Stimulated activated CD4-positive, alpha-beta T cell treated with anti-CD3 and anti-CD28 coated beads, Interleukin-4, amount 100 ng/mL, for 48 hours (primary cell): ENCODE measurements at regions not wholly inside any gene's neighbourhood (a gene's known extent, or its start where the extent isn't known, plus 50 kb on each side); places are given as distances from the start of the nearest gene placed in this dataset.
A peak's percentile ranks its signal among the peaks of the same experiment; 100 is the strongest.

ENCODE experiments used
- DNase-seq, 2 donors: peaks; one replicate each; pipeline ENCODE4 v3.0.0-alpha.2; 2020; ENCODE audit warnings: low read depth in 2 of 2

DNA sequence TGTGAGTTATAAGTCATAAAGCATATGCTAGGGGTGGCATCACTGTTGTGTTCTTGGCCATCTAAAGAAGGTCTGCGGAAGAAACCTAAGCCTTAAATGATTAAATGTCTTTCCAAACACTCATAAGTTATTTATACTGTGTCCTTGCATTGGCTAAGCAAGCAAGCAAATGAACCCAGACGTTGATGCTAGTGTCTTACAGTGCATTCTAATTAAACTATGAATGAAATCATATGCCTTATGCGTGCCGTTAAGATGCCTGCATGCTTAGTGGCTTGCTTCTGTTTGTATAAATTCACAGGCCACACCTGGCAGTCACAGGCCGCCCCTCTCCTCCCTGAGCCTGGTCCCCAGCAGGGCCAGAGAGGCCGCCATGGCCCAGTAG, 49.9 kb downstream of the RIN2 start:
- no peak for DNase-seq

DNA sequence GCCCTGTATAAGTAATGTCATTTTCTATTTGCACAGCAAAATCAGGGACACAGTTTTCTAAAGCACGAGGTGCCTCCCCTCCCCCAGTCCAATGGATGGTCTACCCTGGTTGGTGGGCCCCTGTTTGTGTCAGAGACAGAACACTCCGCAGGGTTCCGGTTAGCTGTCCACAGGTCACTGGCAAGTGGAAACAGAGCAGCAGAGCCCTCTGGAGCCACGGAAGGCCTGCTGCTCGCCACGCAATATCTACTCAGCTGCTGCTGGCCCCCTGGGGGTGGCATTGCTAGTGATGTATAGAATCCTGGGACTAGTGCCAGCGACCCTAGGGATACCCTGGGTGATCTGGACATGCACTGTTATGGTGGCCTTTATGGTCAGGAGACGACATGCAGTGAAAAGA, 50.4 kb downstream of the RIN2 start:
- DNase-seq = no peak

DNA sequence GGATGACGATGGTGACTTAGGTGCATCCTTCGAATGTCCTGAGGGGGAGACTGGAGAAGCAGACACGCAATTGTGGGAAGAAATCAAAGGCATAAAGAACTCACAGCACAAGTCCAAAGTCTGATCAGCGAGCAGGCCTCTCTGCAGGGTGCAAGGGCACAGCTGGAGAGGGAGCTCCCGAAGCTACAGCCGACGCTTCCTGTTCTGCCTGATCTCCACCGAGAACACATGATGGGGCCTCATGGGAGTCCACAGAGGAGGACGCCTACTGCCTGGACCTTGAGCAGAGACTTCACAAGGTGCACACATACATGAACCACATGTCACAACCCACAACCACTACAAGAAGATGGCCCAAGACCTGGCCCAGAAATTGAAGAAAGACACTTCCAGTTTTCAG, 51.4 kb downstream of the RIN2 start:
- no peak for DNase-seq

DNA sequence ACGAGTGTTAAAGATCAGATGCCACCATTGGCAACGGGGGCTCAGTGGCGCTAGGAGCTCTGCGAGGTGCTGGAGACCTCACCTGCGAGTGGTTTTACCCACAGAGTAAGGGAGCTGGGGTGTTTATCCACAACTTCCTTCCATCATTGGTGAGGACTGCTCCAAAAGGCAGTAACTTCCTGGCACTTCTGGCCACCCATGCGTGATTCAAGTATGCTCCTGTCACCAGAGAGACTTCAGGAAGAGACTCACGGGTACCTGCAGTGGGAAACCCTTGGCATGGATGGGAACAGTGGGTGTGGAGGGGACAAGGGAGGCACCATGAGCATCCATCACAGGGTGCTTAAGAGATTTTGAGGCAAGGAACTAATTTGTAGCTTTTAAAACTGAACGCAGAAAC, 53.2 kb downstream of the RIN2 start:
- no peak for DNase-seq

DNA sequence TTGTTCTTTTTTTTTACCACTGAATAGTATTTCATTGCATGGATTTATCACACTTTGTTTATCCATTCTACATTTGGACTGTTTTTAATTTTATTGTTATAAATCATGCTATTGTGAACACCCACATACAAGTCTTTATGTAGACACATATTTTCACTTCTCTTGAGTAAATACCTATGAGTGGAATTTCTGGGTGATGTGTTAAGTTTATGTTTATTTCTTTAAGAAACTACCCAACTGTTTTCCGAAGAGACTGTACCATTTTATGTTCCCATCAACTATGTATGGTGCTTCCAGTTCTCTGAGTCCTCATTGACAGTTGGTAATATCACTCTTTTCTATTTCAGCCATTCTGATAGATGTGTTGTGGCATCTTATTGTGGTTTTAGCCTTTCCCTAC, 54.0 kb downstream of the RIN2 start:
- no peak for DNase-seq

DNA sequence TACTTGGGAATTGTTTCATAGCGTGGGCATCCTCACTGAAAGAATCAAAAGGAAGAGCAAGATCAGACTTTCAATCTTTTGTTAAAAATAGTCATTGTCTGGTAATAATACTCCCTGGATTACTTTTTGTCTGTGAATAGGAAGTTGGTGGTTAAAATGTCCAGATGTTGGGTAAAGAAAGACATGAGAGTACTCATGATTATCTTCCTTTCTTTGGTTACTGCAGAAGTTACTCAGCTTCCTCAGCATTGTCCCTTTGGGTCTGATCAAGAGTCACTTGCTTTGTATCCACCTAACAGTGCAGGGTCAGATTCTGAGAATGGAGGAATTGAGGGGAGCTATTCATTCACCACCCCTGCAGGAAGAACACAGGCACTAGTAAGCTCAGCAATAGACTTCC, 54.6 kb downstream of the RIN2 start:
- no peak for DNase-seq

DNA sequence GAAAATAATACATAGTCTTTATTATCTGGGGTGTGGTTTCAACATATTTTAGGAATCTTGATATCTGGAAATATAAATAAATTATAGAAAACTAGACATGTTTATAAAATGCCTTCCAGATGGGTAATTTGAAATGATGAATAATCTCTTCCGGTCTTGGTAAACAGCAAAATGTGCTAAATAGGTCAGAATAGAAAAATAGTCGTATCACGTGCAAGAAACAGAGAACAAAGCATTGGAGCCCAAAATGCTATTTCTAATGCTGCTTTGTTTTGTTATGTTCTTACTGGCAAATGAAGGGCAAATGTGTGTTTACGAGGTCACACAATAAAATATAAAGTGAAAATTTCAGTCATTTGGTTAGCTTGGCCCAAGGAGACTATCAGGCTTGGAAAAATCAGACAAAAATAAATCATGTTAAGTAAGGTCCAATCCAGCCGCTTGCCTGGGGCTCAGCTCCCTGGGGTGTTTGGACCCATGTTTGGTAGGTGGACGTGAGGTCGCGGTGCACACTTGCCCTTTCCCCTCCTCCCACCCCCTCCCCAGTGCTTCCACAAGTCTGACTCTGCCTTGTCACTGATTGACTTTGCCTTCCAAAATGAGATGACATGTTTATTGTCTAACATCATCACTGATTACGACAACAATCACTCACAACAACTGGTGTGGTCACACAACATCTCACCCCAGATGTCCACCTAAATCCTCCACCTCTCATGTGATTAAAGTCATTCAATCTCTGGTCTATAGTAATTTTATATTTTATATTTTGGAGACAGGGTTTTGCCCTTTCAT, 56.0 kb downstream of the RIN2 start:
- no peak for DNase-seq

DNA sequence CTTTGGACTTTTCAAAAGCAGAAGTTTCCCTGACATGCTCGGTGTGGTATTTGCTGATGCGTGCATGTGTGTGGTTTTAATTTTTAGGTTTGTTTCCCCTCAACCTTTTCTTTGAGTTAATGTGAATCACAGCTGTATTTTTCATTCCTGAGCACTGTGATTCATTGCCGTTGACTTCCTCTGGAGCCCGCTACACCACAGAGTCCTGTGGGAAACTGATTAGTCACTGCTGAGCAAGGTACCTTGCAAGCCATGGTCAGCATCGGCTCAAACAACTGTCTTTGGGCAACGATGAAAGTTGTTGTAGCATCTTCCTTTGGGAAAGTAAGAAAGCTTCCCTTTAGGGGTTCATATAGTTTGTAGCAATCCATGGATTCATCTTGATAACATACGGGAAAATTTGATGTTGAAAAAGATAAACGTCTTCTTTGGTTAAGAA, 57.5 kb downstream of the RIN2 start:
- no peak for DNase-seq

DNA sequence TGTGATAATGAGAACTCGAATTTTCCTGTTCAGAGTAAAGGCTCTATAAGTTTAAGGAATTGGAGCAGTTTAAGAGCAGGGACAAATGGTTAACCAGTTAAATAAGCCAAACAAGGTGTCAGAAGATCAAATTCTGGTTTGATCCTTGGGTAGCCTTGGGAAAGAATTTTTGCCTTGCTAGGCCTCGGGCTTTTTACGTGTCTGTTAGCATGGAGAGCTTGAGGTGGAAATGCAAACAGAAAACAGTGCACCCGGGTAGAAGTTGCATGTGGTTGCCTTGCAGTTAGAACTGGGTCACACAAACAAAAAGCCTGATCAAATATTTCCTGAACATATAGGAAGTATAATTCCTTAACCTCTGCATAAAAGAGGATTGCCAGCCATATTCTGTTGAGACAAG, 58.3 kb downstream of the RIN2 start:
- DNase-seq = no peak

DNA sequence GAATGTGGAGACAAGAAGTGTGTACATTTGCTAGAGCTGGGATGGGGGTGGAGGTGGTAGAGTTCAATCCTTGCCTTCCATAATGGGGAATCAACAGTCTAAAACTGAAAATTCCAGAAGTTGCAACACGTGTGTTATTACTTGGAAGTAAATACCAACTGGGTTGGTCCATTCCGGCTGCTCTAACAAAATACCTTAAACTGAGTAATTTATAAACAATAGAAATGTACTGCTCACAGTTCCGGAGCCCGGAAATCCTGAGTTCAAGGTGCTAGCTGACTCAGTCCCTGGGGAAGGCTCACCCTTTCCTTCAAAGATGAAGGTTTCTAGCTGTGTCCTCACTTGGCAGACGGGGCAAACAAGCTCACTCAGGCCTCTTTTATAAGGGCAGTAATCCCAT, 59.0 kb downstream of the RIN2 start:
- DNase-seq = no peak

DNA sequence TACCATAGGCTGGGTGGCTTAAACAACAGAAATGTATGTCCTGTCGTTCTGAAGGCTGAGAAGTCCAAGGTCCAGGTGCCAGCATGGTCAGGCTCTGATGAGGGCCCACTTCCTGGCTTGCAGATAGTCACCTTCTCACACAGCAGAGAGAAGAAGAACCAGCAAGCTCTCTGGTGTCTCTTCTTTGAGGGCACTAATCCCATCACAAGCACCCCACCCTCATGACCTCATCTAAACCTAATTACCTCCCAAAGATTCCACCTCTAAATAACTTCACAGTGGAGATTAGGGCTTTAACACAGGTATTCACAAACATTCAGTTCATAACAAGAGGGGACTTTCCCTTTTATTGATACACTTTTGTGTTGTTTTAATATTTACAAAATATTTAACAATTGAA, 61.1 kb downstream of the RIN2 start:
- no peak for DNase-seq

DNA sequence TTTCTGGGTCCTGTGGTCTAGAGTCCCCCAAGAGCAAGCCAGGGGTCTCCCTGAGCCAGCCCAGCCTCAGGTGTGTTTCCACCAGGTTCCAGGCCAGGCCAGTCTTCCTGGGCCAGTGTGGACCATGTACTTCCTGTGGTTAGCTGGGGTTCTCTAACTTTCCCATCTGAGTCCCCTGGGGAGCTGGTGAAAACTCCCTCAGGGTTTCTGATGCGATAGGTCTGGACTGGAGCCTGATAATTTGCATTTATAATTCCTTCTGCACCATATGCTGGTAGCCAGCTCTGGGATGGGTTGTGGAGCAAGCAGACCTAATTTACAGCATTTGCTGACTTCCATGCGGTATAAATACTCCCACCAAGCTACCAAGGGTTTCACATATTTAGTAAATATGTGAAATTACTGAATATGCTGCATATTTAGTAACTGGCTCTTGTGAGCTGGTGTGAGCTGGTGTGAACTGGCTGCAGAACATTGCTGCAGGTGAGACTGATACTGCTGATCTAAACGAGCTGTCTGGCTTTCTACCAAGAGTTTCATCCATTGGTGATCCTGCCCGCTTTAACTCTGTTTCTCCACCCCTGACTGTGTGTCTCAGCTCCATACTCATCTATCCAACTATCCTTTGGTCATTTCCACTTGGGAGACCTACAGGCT, 62.6 kb downstream of the RIN2 start:
- DNase-seq = no peak

DNA sequence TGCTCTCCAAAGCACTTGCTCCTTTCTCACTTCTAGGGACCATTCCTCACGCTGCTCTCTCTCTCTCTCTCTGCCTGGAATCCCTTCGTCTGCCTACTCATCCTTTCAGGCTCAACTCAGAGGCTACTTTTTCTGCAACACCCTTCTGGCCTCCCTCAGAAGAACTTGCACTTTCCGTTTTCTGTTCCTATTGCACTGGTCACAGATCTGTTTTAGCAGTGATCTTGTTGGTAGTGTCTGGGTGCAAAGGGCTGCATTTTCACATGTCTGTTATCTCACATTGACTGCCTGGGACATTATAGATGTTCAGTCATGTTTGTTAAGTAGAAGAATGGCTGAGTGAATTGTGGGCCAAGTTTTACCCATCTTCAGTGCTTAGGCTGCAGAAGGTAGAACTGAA, 63.5 kb downstream of the RIN2 start:
- DNase-seq = no peak

DNA sequence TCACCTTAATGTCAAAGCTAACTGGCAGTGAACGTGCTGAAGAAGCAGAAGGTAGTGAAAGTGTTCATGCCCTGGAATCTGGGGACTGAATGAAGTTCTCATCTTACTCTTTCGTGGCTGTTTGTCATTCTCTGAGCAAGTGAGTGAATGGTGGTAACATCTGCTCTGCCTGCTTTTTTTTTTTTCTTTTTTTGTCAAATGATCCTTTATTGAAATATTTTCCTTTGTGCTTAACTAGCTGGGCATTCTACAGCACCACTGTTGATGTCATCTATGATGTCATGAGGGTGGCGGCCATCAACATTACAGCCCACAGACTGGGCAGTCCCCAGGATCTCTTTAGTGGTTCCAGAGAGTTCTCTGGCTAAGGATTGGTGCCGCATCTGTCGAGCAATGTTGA, 65.2 kb downstream of the RIN2 start:
- no peak for DNase-seq

DNA sequence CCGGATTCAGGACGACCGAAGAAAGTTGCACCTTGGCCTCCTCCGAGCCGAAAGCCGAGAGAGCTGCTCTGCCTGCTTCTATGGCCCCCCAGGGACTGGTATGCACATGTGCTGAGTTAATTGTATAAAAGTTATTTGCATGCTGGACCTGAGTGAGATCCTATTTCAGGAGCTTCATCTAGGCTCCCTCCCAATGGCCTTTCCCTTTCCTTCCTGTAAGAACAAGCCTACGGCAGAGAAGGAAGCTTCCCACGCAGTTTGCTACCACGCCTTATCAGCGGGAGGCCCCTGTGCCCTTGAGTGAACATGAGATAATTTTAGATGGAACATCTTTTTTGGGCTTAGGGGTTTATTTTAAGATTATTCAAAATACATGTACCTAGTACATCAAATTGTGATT, 65.9 kb downstream of the RIN2 start:
- DNase-seq = no peak

DNA sequence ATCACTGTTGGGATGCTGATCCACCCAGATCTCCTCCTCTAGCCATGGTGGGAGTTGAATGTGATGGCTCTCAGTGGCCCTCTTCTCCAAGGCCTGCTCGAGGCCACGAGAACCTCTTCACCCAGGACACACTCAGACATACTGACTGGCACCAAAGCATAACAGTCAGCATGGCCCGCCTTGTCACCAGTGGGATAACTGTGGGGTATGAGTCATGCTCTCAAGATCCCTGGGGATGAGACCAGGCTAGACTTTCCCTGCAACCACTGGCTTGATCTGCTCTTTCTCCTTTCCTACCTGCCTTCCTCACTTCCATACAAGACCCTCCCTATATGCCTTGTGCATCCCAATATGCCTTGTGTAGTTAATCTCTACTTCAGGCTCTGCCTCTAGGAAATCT, 66.8 kb downstream of the RIN2 start:
- no peak for DNase-seq

DNA sequence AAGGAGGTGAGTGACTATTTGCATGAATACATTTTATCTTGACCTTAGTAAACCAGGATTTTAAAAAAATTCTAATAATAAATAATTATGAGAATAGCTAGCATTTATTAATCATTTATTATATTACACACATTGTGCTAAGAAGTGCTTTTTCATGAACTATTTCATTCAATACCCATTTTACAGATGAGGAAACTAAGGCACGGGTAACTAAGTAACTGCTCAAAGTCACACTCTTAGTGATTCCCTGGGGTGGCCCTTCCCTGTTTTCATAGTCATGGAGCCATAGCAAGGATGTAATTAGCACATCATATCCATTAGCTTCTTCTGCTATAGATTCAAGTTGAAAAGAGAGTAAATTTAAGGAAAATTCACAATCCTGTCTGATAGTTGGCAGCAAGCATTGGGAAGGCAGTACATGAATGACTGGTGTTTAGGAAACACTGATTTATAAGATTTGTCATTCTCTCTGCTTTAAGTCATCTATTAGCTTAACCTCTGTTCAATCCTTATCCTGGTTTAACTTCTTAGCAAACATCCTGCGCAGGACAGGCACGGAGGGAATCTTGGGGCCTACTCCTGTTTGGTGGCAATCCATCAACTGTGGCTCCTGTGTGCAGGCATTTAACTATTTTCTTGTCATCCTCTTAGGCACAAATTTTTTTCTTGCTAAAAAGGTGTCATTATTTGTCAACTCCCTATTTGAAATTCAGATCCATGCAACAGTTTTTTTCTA, 68.3 kb downstream of the RIN2 start:
- no peak for DNase-seq

DNA sequence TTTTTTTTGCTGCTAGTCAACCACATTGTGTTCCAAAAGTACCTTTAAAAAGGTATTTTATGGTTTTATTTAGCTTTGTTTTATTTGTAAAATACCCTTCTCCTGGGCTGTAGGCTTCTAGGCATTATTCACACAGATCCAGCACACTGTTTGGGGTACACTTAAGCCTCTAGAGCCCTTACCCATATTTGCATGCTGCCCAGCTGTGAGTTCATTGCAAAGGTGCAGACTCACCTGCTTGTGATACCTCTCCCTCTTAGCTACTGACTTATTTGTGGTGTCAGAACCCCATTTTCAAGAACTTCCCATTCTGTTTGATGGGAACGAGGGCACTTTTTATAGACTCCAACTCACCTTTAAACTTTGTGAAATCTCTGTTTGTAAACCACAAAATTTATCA, 69.8 kb downstream of the RIN2 start:
- DNase-seq = no peak

DNA sequence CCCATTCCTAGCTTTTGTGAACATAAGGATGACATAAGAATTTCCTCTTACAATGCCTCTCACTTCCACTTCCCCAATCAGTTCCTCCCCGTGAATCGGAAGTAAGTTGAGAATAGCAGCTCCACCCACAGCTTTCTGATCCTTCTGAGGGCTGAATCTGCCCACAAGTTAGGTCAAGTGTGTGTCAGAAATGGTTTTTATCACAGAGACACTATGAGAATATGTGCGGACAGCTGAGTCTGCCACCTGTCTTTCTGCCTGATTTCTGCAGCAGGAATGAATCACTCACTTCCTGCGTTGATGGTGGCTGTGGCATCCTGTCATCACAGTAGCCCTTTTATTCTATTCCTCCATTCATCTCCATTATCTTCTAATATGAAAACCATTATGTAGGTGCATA, 70.2 kb downstream of the RIN2 start:
- DNase-seq = peak in 1 of 2 donors; percentile 7

DNA sequence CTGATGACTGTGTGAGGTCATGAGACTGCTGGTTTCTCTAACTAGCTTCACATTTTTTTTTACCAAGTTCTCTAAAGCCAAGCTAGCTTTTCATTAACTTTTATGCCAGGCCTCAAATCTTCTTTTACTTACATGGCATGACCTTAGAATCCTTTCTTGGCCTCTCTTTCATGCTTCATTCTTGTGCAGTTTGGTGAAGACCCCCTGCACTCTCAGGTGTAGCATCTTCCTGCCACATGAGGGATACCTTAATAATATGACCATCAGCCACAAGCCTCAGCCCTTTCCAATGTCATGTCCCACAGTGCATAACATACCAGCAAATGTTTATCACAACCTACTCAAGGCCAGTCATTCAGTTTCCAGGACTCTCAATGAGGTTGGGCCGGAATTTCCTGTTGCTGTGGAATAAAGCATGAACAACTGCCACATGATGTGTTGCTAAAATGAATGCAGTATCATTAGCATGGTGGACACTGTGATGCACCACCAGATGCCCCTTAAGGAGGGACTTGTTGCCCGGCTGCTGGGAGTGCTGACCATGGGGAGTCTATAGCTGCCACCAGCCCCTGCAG, 72.2 kb downstream of the RIN2 start:
- DNase-seq = no peak

DNA sequence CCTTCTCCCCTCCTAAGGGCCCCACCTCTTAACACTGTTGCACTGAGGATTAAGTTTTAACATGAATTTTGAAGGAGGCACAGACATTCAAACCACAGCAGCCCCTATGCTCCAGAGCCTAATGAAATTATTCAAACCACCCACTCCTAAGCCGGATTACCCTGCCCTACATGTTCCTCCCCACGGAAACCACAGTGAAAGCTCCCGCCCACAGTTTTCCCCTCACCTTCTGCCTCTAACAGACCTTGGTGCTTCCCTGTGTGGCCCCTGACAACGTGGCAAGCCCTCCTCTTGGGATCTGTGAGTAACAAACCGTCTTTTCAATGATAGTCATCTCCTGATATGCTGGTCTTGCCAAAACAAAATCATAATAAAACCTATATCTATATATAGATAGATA, 74.8 kb downstream of the RIN2 start:
- peak; percentile 2 to 23 for DNase-seq

DNA sequence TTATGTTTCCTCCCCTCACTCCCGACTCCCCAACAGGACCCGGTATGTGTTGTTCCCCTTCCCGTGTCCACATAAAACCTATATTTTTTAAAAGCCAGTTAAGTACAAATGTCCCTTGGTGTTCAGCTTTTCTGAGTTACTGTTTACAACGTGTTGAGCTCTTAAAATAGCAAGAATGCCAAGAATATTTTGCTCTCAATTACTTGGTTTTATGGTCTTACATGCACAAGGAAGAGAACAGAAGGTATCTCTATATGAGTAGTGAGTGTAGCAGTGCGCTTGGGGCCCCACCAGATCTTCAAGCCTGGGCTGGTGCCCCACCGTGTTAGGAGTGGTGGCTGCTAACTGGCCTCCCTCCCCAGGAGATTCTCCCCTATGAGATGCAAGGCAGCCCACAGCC, 75.3 kb downstream of the RIN2 start:
- DNase-seq = no peak

DNA sequence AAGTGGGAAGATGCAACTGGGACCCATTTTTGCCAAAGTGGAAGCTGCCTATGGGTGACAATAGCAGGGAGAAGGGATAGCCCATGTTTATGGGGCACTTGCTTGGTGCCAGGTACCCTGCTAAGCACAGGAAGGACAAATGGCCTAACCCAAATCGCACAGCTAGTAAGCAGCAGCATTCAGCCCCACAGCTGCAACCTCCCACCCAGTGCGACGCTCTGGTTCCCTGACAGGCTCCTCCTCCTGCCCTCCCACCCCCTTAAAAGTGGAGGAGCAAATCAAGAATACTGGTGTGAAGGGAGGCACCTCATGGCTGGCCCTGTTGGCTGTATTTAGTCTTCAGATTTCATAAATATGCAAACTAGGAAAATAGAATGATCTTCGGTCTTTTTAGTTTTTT, 76.2 kb downstream of the RIN2 start:
- no peak for DNase-seq
